Spleen (tissue), 11 donors: ENCODE measurements at regions not wholly inside any gene's neighbourhood (a gene's known extent, or its start where the extent isn't known, plus 50 kb on each side); places are given as distances from the start of the nearest gene placed in this dataset.

Experiments used
- DNase-seq: peaks from one replicate; pipeline ENCODE4 v3.0.0-alpha.2; 2020
- H3K27ac ChIP-seq, 8 donors: fragments of 200-600 bp; sonication (generic) in 7 of 8; 1 replicate in 4 of 8; 2 replicates in 4 of 8; pipeline versions ENCODE4 v1.5.0 to v1.8.0; 2016 to 2021; ENCODE audit warnings: inconsistent platforms in 4 of 8, mild to moderate bottlenecking in 4 of 8, moderate library complexity in 1 of 8
- H3K27me3 ChIP-seq, 7 donors: fragments of 200-600 bp; sonication (generic) in 6 of 7; replicated peaks in 1 of 7; 1 replicate in 4 of 7; 2 replicates in 3 of 7; pipeline versions ENCODE4 v1.5.0 to v1.8.0; 2016 to 2021; ENCODE audit warnings: inconsistent platforms in 3 of 7, mild to moderate bottlenecking in 1 of 7
- H3K36me3 ChIP-seq, 6 donors: fragments of 200-600 bp; sonication (generic) in 5 of 6; 1 replicate in 4 of 6; 2 replicates in 2 of 6; pipeline versions ENCODE4 v1.5.0 to v1.8.0; 2016 to 2021; ENCODE audit warnings: inconsistent platforms in 2 of 6
- H3K4me1 ChIP-seq, 6 donors: fragments of 200-600 bp; sonication (generic) in 5 of 6; 1 replicate in 3 of 6; 2 replicates in 3 of 6; pipeline versions ENCODE4 v1.5.0 to v1.8.0; 2016 to 2021; ENCODE audit warnings: inconsistent platforms in 3 of 6
- H3K4me3 ChIP-seq, 8 donors: fragments of 200-600 bp; sonication (generic) in 7 of 8; 1 replicate in 4 of 8; 2 replicates in 4 of 8; pipeline versions ENCODE4 v1.5.0 to v1.8.0; 2016 to 2021; ENCODE audit warnings: inconsistent platforms in 4 of 8, mild to moderate bottlenecking in 4 of 8, moderate library complexity in 2 of 8
- H3K9me3 ChIP-seq, 8 donors: fragments of 200-600 bp; sonication (generic) in 7 of 8; 1 replicate in 4 of 8; 2 replicates in 4 of 8; pipeline versions ENCODE4 v1.5.0 to v1.8.0; 2016 to 2021; ENCODE audit warnings: inconsistent platforms in 4 of 8
- POLR2A ChIP-seq, 3 donors: fragments of 450-650 bp; IDR thresholded peaks; one replicate each; pipeline ENCODE4 v1.5.1; 2017; ENCODE audit warnings: antibody characterized with exemption in 3 of 3, mild to moderate bottlenecking in 1 of 3
- POLR2AphosphoS5 ChIP-seq, 3 donors: sonication (generic); formaldehyde crosslinking; IDR thresholded peaks; one replicate each; pipeline ENCODE4 v1.5.1; 2017; ENCODE audit warnings: antibody characterized with exemption in 3 of 3
- WGBS, 5 donors: extraction: QIAGEN DNeasy Blood & Tissue Kit in 3 of 5; methylation state at CpG; one replicate each; pipeline versions ENCODE4 v1.1.5 to v1.1.7; 2013 to 2018; 5-methylcytosine and 5-hydroxymethylcytosine counted together
- intact Hi-C: fragments of 100-400 bp; cut with DNase I; formaldehyde crosslinking; loops from one replicate; pipeline ENCODE4 v1.15.0; 2023; ENCODE audit warnings: low total_unique reads
- TF ChIP-seq, protein P1 (sequence below), 11 experiments: fragments of 200-600 bp in 7 of 11; fragments of 450-650 bp in 4 of 11; sonication (generic) in 4 of 11; IDR thresholded peaks in 8 of 11; conservative IDR thresholded peaks in 3 of 11; 1 replicate in 7 of 11; 2 replicates in 4 of 11; pipeline versions ENCODE4 v1.4.0 to v1.8.0; 2016 to 2021; ENCODE audit warnings: antibody characterized with exemption in 11 of 11, inconsistent platforms in 4 of 11, mild to moderate bottlenecking in 1 of 11
- donor health status: healthy with polysubstance abuse.
- donor health status: DM: no; HTN: no; CAD: no; lungs with moderate emphysema.
- donor health status: DM: no; HTN: no; CAD: no.
- donor health status: Bipolar disorder and iron deficiency.
- donor health status: healthy.
- donor health status: DM: no; HTN: no; CAD: no.
- donor health status: DM: yes; HTN: yes; CAD: no.

DNA sequence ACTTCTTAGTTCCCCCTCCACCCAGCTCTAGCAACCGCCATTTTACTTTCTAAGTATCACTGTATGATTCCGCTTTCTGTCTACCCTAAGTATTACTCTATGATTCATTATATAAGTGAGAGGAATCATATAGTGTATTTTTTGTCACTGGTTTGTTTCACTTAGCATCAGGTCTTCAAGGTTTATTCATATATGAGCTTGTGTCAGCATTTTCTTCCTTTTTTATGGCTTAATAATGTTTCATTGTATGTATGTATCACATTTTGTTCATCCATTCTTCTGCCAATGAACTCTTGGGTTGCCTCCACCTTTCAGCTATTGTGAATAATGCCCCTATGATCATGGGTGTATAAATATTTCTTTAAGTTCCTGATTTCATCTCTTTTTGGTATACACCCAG, 222.8 kb downstream of the SNCAIP start:
- DNase-seq: no peak
- Histone ChIP-seq H3K4me3 (no peak overlapping the region), H3K9me3 (no peaks in the 10 kb centered on the region), H3K27ac (no peak overlapping the region), H3K27me3 (peaks cover 0 to 6% (median 0%) of the 10 kb centered on the region in 7 donors), H3K36me3 (no peaks in the 10 kb centered on the region), H3K4me1 (no peaks in the 10 kb centered on the region)
- TF ChIP-seq POLR2A (IDR thresholded peaks at IDR 0.05): no peak
- TF ChIP-seq, protein P1, sequence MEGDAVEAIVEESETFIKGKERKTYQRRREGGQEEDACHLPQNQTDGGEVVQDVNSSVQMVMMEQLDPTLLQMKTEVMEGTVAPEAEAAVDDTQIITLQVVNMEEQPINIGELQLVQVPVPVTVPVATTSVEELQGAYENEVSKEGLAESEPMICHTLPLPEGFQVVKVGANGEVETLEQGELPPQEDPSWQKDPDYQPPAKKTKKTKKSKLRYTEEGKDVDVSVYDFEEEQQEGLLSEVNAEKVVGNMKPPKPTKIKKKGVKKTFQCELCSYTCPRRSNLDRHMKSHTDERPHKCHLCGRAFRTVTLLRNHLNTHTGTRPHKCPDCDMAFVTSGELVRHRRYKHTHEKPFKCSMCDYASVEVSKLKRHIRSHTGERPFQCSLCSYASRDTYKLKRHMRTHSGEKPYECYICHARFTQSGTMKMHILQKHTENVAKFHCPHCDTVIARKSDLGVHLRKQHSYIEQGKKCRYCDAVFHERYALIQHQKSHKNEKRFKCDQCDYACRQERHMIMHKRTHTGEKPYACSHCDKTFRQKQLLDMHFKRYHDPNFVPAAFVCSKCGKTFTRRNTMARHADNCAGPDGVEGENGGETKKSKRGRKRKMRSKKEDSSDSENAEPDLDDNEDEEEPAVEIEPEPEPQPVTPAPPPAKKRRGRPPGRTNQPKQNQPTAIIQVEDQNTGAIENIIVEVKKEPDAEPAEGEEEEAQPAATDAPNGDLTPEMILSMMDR (IDR thresholded peaks at IDR 0.05 in 8 of 11, conservative IDR thresholded peaks at IDR 0.05 in 3 of 11): no peak
- no peak for TF ChIP-seq POLR2AphosphoS5 (IDR thresholded peaks at IDR 0.05)
- intact Hi-C loops: no loop called here
- 59 to 93% (median 69%) methylated on average over 2 of the region's 2 CpGs for WGBS, 5 donors

DNA sequence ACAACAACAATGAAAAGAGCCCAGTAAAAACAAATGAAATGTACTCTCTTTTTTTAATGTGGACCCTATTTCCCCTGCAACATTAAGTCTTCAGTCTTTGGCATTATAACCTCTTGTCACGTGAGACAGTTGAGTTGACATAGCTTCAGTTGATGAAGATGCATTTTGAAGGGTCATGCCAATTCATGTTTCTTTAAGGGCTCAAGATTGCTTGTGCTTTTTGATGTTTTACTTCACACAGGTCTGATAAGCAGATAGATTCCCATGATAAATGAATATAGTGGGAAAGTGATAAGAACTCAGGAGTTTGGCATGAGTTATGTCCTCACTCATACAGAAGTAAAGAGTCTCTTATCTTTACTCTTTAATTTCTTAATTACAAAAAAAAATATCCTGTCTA, 229.4 kb downstream of the SNCAIP start:
- TF ChIP-seq, protein P1 (IDR thresholded peaks at IDR 0.05 in 8 of 11, conservative IDR thresholded peaks at IDR 0.05 in 3 of 11): no peak
- TF ChIP-seq POLR2AphosphoS5 (IDR thresholded peaks at IDR 0.05) (no peak), POLR2A (IDR thresholded peaks at IDR 0.05) (no peak)
- 62 to 78% (median 67%) methylated on average over 1 of the region's 1 CpG for WGBS, 5 donors
- H3K36me3 ChIP-seq: no peaks in the 10 kb centered on the region
- no peaks in the 10 kb centered on the region for H3K9me3 ChIP-seq
- no peak overlapping the region for H3K27ac ChIP-seq
- DNase-seq: no peak
- H3K27me3 ChIP-seq: peaks cover 0 to 13% (median 0%) of the 10 kb centered on the region in 7 donors
- H3K4me3 ChIP-seq: no peak overlapping the region
- no peaks in the 10 kb centered on the region for H3K4me1 ChIP-seq
- intact Hi-C loops: no loop called here

DNA sequence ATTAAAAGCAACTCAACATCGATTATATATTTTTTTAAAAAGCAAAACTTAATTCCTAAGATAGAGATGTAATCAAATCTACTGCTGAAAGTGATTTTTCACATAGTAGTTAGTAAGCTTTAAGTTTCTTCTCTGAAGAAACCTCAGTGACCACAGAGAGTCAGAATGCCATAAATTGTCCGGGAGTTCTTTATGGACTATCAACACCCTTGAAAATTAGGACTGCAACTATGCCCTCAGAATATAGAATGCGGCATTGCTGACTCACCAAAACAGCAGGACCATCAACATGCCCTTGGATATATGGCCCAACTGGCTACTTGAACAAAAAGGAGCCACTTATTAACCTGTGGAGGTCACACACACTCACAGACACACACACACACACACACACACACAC, 228.9 kb upstream of the SNX2 start:
- H3K9me3 ChIP-seq: peaks cover 0 to 9% (median 0%) of the 10 kb centered on the region in 8 donors
- no peaks in the 10 kb centered on the region for H3K4me1 ChIP-seq
- intact Hi-C loops: no loop called here
- no peak for TF ChIP-seq POLR2A (IDR thresholded peaks at IDR 0.05)
- no peak for TF ChIP-seq POLR2AphosphoS5 (IDR thresholded peaks at IDR 0.05)
- TF ChIP-seq, protein P1 (IDR thresholded peaks at IDR 0.05 in 8 of 11, conservative IDR thresholded peaks at IDR 0.05 in 3 of 11): no peak
- no peak overlapping the region for H3K27ac ChIP-seq
- H3K36me3 ChIP-seq: no peaks in the 10 kb centered on the region
- no peak overlapping the region for H3K4me3 ChIP-seq
- peaks cover 0 to 7% (median 0%) of the 10 kb centered on the region in 7 donors for H3K27me3 ChIP-seq
- 74 to 84% (median 77%) methylated on average over 3 of the region's 3 CpGs for WGBS, 5 donors
- no peak for DNase-seq

DNA sequence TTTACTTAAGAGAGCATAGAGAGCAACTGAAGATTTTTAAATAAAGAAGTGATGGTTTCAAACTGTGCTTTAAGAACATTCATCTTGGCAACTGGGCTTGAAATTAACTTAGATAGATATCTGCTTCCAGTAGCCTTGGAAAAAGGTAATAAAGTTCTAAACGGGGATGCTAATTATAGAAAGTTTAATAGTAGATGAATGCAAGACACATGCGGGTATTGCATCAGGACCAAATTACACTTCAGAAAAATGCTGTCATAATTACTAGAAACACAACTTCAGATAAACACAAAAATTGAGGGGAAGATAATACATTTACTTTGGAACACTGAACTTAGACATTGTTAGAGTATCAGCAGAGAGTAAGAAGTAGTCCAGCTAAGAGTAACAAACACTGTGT, 227.7 kb upstream of the SNX2 start:
- no peak overlapping the region for H3K4me3 ChIP-seq
- H3K36me3 ChIP-seq: no peaks in the 10 kb centered on the region
- WGBS, 5 donors: 71 to 97% (median 81%) methylated on average over 2 of the region's 2 CpGs
- H3K27ac ChIP-seq: no peak overlapping the region
- TF ChIP-seq POLR2AphosphoS5 (IDR thresholded peaks at IDR 0.05) (no peak), POLR2A (IDR thresholded peaks at IDR 0.05) (no peak)
- TF ChIP-seq, protein P1 (IDR thresholded peaks at IDR 0.05 in 8 of 11, conservative IDR thresholded peaks at IDR 0.05 in 3 of 11): no peak
- peaks cover 0 to 9% (median 0%) of the 10 kb centered on the region in 8 donors for H3K9me3 ChIP-seq
- no peaks in the 10 kb centered on the region for H3K4me1 ChIP-seq
- intact Hi-C loops: no loop called here
- peaks cover 0 to 7% (median 0%) of the 10 kb centered on the region in 7 donors for H3K27me3 ChIP-seq
- DNase-seq: no peak
